GM12878 (cell line): ENCODE measurements at regions not wholly inside any gene's neighbourhood (a gene's known extent, or its start where the extent isn't known, plus 50 kb on each side); places are given as distances from the start of the nearest gene placed in this dataset.

Experiments used
- BACH1 ChIP-seq: fragments of 450-650 bp; IDR thresholded peaks from 2 replicates; pipeline ENCODE4 v1.6.1; 2017; ENCODE audit warnings: mild to moderate bottlenecking, borderline replicate concordance
- BHLHE40 ChIP-seq, 2 experiments: fragments of 450-650 bp in 1 of 2; IDR thresholded peaks; 2 replicates each; pipeline ENCODE4 v1.6.1; 2011 to 2017; ENCODE audit warnings: low read depth in 2 of 2, borderline replicate concordance in 1 of 2, improper control_type of control experiment in 1 of 2, low read length in 1 of 2, mild to moderate bottlenecking in 1 of 2
- CHD2 ChIP-seq: IDR thresholded peaks from 2 replicates; pipeline ENCODE4 v1.6.1; 2011; ENCODE audit warnings: low read depth, low read length, improper control_type of control experiment, borderline replicate concordance
- IKZF2 ChIP-seq, 2 experiments: fragments of 450-650 bp; IDR thresholded peaks; 2 replicates each; pipeline ENCODE4 v1.6.1; 2017; ENCODE audit warnings: mild to moderate bottlenecking in 2 of 2, moderate library complexity in 2 of 2
- KAT2A ChIP-seq: conservative IDR thresholded peaks from 2 replicates; pipeline ENCODE4 v1.6.1; 2011; ENCODE audit warnings: low read depth, low read length; ENCODE audit not compliant: control insufficient read depth
- KDM1A ChIP-seq: fragments of 200-600 bp; sonication (generic); IDR thresholded peaks from 2 replicates; pipeline ENCODE4 v1.6.1; 2016; ENCODE audit warnings: borderline replicate concordance
- MTA2 ChIP-seq: fragments of 450-650 bp; IDR thresholded peaks from 2 replicates; pipeline ENCODE4 v1.6.1; 2016; ENCODE audit warnings: low read depth, mild to moderate bottlenecking, moderate library complexity
- NBN ChIP-seq: fragments of 450-650 bp; IDR thresholded peaks from 2 replicates; pipeline ENCODE4 v1.6.1; 2016
- NFXL1 ChIP-seq: fragments of 450-650 bp; IDR thresholded peaks from 2 replicates; pipeline ENCODE4 v1.6.1; 2017; ENCODE audit warnings: antibody characterized with exemption, mild to moderate bottlenecking, borderline replicate concordance
- NFYA ChIP-seq: IDR thresholded peaks from 2 replicates; pipeline ENCODE4 v1.6.1; 2011; ENCODE audit warnings: low read depth, mild to moderate bottlenecking, low read length, improper control_type of control experiment, borderline replicate concordance
- NR2C2 ChIP-seq: IDR thresholded peaks from 2 replicates; pipeline ENCODE4 v1.6.1; 2011; ENCODE audit warnings: borderline replicate concordance, low read depth; ENCODE audit not compliant: control insufficient read depth, insufficient read length
- PAX8 ChIP-seq: fragments of 450-650 bp; IDR thresholded peaks from 2 replicates; pipeline ENCODE4 v1.6.1; 2017; ENCODE audit warnings: mild to moderate bottlenecking, moderate library complexity
- PML ChIP-seq: IDR thresholded peaks from 2 replicates; pipeline ENCODE4 v1.6.1; 2012; ENCODE audit warnings: low read length, inconsistent platforms
- RAD21 ChIP-seq: IDR thresholded peaks from 2 replicates; pipeline ENCODE4 v1.6.1; 2011; ENCODE audit warnings: mild to moderate bottlenecking, low read depth, low read length, moderate library complexity; ENCODE audit not compliant: insufficient read depth
- RAD51 ChIP-seq: fragments of 450-650 bp; IDR thresholded peaks from 2 replicates; pipeline ENCODE4 v1.6.1; 2016; ENCODE audit warnings: moderate library complexity, mild to moderate bottlenecking, inconsistent platforms
- RFX5 ChIP-seq: IDR thresholded peaks from 2 replicates; pipeline ENCODE4 v1.6.1; 2011; ENCODE audit warnings: low read depth, low read length, improper control_type of control experiment
- RUNX3 ChIP-seq: IDR thresholded peaks from 2 replicates; pipeline ENCODE4 v1.6.1; 2012; ENCODE audit warnings: low read length, inconsistent platforms
- SMC3 ChIP-seq: IDR thresholded peaks from 2 replicates; pipeline ENCODE4 v1.6.1; 2011; ENCODE audit warnings: low read length, improper control_type of control experiment, borderline replicate concordance
- SP1 ChIP-seq: IDR thresholded peaks from one replicate; pipeline ENCODE4 v1.6.1; 2011; ENCODE audit warnings: low read depth, low read length
- SRF ChIP-seq, 2 experiments: IDR thresholded peaks; 2 replicates each; pipeline ENCODE4 v1.6.1; 2011; ENCODE audit warnings: low read depth in 2 of 2, low read length in 2 of 2, mild to moderate bottlenecking in 1 of 2, moderate library complexity in 1 of 2
- TAF1 ChIP-seq: IDR thresholded peaks from 2 replicates; pipeline ENCODE4 v1.6.1; 2011; ENCODE audit warnings: mild to moderate bottlenecking, low read depth, low read length, borderline replicate concordance
- TBL1XR1 ChIP-seq: IDR thresholded peaks from 2 replicates; pipeline ENCODE4 v1.6.1; 2012; ENCODE audit warnings: low read depth, low read length, improper control_type of control experiment
- YY1 ChIP-seq: IDR thresholded peaks from 2 replicates; pipeline ENCODE4 v1.6.1; 2011; ENCODE audit warnings: low read depth, mild to moderate bottlenecking, low read length
- ZBED1 ChIP-seq: IDR thresholded peaks from 2 replicates; pipeline ENCODE4 v1.6.1; 2016; ENCODE audit warnings: borderline replicate concordance
- TF ChIP-seq, protein P1 (sequence below): IDR thresholded peaks from 2 replicates; pipeline ENCODE4 v1.6.1; 2011; ENCODE audit warnings: borderline replicate concordance, low read depth, mild to moderate bottlenecking, moderate library complexity, low read length; ENCODE audit not compliant: insufficient read depth, poor library complexity, severe bottlenecking
- TF ChIP-seq, protein P2 (sequence below): IDR thresholded peaks from 2 replicates; pipeline ENCODE4 v1.6.1; 2012; ENCODE audit warnings: low read length, inconsistent platforms
- TF ChIP-seq, protein P3 (sequence below): IDR thresholded peaks from 2 replicates; pipeline ENCODE4 v1.6.1; 2011; ENCODE audit warnings: mild to moderate bottlenecking, low read depth, low read length, moderate library complexity; ENCODE audit not compliant: insufficient replicate concordance
- TF ChIP-seq, protein P4 (sequence below): fragments of 450-650 bp; conservative IDR thresholded peaks from 2 replicates; pipeline ENCODE4 v1.6.1; 2017; ENCODE audit warnings: mild to moderate bottlenecking, moderate library complexity

DNA sequence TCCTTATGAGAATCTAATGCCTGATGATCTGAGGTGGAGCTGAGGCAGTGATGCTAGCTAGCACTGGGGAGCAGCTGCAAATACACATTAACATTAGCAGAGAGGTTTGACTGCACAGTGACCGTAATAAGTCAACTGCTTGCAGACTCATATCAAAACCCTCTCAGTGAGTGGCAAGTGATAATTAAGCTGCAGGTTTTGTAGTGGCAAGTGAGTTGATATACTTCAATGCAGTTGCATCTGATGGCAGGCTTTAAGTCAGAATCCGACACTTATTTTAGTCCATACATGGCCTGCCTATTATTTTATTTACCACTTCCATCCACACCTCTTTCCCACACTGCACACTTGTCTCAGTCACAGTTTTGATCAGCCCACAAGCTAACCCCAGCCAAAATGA is 209.2 kb upstream of the IRS2 start (continued):
- no peak for TF ChIP-seq RUNX3
- TF ChIP-seq PML: no peak
- TF ChIP-seq TAF1: no peak
- TF ChIP-seq BACH1: no peak
- TF ChIP-seq KAT2A: no peak
- TF ChIP-seq IKZF2 (IDR thresholded peaks at IDR 0.05): peak in 1 of 2 experiments; percentile 18; a peak in 1 of 4 replicates
- TF ChIP-seq NFXL1: no peak
- TF ChIP-seq ZBED1: no peak
- TF ChIP-seq SMC3: no peak
- TF ChIP-seq, protein P1, sequence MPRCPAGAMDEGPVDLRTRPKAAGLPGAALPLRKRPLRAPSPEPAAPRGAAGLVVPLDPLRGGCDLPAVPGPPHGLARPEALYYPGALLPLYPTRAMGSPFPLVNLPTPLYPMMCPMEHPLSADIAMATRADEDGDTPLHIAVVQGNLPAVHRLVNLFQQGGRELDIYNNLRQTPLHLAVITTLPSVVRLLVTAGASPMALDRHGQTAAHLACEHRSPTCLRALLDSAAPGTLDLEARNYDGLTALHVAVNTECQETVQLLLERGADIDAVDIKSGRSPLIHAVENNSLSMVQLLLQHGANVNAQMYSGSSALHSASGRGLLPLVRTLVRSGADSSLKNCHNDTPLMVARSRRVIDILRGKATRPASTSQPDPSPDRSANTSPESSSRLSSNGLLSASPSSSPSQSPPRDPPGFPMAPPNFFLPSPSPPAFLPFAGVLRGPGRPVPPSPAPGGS: no peak
- TF ChIP-seq SP1: no peak
- no peak for TF ChIP-seq TBL1XR1
- TF ChIP-seq RAD51: no peak
- peak in 1 of 2 experiments; percentile 70; a peak in 2 of 4 replicates for TF ChIP-seq BHLHE40 (IDR thresholded peaks at IDR 0.05; ENCODE audit: borderline replicate concordance in 1 of 2, low read depth in 2 of 2, low read length in 1 of 2)
- no peak for TF ChIP-seq RFX5
- no peak for TF ChIP-seq SRF (IDR thresholded peaks at IDR 0.05; ENCODE audit: low read depth in 2 of 2, low read length in 2 of 2)
- TF ChIP-seq NBN: no peak
- TF ChIP-seq, protein P2, sequence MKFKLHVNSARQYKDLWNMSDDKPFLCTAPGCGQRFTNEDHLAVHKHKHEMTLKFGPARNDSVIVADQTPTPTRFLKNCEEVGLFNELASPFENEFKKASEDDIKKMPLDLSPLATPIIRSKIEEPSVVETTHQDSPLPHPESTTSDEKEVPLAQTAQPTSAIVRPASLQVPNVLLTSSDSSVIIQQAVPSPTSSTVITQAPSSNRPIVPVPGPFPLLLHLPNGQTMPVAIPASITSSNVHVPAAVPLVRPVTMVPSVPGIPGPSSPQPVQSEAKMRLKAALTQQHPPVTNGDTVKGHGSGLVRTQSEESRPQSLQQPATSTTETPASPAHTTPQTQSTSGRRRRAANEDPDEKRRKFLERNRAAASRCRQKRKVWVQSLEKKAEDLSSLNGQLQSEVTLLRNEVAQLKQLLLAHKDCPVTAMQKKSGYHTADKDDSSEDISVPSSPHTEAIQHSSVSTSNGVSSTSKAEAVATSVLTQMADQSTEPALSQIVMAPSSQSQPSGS: no peak
- TF ChIP-seq KDM1A: no peak
- TF ChIP-seq NR2C2: no peak
- no peak for TF ChIP-seq NFYA
- no peak for TF ChIP-seq CHD2
- no peak for TF ChIP-seq YY1
- no peak for TF ChIP-seq RAD21
- TF ChIP-seq, protein P3, sequence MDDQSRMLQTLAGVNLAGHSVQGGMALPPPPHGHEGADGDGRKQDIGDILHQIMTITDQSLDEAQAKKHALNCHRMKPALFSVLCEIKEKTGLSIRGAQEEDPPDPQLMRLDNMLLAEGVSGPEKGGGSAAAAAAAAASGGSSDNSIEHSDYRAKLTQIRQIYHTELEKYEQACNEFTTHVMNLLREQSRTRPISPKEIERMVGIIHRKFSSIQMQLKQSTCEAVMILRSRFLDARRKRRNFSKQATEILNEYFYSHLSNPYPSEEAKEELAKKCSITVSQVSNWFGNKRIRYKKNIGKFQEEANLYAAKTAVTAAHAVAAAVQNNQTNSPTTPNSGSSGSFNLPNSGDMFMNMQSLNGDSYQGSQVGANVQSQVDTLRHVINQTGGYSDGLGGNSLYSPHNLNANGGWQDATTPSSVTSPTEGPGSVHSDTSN: no peak
- TF ChIP-seq, protein P4, sequence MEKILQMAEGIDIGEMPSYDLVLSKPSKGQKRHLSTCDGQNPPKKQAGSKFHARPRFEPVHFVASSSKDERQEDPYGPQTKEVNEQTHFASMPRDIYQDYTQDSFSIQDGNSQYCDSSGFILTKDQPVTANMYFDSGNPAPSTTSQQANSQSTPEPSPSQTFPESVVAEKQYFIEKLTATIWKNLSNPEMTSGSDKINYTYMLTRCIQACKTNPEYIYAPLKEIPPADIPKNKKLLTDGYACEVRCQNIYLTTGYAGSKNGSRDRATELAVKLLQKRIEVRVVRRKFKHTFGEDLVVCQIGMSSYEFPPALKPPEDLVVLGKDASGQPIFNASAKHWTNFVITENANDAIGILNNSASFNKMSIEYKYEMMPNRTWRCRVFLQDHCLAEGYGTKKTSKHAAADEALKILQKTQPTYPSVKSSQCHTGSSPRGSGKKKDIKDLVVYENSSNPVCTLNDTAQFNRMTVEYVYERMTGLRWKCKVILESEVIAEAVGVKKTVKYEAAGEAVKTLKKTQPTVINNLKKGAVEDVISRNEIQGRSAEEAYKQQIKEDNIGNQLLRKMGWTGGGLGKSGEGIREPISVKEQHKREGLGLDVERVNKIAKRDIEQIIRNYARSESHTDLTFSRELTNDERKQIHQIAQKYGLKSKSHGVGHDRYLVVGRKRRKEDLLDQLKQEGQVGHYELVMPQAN: no peak
- TF ChIP-seq MTA2: peak; percentile 62
- no peak for TF ChIP-seq PAX8
